ENCODE measurements at regions not wholly inside any gene's neighbourhood (a gene's known extent, or its start where the extent isn't known, plus 50 kb on each side); places are given as distances from the start of the nearest gene placed in this dataset.

DNA sequence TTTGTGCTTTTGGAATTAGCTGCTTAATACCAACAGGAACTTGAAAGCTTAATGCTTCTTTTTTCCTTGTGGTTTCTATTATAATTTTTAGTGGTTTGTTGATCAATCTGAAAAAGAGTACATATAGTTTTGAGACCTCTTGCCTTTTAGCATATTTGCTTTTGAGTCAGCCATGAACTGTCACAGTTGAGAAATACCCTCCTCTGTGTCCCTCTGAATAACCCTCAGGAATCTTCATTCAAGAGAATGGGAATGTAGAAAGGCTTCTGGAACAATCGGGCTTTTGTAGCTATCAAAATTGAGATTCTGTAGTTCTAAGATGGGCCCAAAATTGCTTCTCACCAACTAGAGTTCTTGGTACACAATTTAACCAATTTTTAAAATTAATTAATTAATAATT, 451.1 kb upstream of the TRIB2 start:
- DNase-seq, result no peak

DNA sequence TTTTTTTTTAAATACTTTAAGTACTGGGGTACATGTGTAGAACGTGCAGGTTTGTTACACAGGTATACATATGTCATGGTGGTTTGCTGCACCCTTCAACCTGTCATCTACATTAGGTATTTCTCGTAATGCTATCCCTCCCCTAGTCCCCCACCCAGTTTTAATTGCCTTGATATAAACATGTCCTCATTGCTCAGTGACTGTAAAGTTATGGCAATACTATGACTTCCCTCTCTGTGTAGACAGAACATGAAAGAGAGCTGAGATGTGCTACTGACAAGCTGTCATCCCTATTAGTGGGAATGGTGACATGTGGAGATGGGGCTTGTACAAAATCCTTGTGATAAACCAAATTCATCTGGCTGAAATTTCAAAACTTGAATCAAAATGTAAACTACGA, 449.7 kb upstream of the TRIB2 start:
- no peak for DNase-seq

DNA sequence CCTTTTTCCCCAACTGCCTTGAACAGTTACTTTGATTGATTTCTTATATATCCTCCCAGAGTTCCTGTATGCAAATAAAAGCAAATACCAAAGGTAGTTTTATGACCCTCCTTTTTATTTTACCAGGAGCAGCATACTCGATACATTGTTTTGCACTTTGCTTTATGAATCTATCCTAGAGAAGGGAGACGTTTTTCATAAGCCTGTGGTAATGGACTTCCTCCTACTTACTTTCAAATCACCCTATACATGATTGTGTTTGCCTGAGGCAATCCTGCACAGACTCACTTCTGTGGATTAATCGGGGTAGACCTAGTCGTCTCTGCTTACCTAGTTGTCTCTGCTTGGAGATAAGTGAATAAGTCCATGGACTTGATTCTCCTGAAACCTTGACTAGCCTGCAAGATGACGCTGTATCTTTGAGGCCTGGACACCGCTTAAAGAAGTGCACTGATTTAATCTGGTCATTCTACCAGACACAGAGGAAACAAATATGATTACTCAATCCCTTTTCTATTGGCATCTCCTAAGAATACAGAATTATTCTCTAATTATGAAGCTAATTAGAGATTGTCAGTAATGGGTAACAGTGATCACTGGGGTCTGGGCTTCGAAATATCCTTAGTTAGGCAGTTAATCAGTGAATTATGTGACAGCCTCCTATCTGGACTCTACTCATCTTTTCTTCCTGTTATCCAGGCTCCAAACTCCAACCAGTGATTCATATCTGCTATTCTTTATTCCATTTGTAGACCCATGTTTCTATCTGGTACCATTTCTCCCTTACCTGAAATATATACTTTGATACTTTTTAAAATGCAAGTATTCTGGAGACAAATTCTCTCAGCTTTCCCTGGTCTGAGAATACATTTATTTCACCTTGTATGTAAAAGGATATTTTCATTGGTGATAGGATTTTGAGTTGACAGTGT, 447.4 kb upstream of the TRIB2 start:
- no peak for DNase-seq

DNA sequence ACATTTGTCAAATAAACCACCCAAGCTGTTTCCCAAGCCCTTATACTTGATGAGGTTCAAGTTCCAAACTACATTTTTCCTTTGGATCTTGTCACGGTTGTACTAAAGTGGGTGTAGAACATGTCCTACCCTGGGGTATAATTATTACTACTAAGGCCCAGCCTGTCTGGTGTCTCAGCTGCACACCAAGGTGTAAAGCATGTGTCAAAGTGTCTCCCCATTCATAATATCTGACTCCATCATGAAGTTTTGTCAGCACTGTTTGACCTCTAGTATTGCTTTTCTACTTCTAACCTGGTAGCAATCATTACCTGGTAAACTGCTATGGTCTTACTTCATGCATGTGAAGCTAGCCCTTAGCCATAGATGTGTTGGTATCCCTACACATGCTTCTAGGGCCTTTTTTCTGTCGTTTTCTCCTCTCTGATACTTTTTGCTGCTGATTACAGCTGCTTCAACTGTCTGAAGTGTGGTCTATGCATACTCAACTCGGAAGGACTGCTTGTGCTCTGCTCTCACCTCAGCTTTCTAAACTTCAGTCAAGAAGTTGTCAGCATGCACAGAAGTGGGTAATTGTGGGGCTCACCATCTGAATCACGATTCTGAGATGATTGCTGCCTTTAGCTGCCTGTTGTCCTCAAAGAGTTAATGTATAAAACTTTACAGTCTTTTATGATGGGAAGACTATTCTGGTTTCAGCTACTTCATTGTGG, 445.7 kb upstream of the TRIB2 start:
- no peak for DNase-seq

DNA sequence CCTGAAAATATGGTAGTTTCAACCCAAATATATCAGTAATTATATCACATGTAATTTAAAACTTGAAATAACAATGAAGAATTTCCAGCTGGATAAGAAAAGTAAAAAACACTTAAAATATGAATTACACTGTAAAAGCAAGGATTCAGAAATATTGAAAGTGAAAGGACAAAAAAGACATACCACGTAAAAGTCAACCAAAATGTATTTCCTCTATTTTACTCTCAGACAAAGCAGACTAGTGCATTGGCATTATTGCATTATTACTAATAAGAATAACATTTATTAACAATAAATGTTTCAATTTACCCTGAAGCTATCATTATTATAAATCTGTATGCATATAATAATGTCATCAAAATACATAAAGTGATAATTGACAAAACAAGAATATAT, 445.1 kb upstream of the TRIB2 start:
- no peak for DNase-seq

DNA sequence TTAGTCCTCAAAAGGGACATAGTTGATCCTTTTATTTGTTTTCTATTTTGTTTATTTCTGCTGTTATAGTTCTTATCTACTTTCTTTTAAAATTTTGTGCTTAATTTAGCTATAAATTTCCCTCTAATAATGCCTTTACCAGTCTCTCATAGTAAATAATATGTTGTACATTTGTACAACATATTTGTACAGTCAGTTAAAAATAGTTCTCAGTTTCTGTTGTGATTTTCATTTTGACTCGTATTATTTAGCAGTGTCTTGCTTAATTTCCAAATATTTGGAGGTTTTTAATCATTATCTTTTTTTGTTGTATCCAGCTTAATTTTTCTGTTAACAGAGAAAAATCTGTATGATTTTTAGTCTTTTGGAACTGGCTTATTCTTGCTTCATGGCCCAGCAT, 443.6 kb upstream of the TRIB2 start:
- no peak for DNase-seq

DNA sequence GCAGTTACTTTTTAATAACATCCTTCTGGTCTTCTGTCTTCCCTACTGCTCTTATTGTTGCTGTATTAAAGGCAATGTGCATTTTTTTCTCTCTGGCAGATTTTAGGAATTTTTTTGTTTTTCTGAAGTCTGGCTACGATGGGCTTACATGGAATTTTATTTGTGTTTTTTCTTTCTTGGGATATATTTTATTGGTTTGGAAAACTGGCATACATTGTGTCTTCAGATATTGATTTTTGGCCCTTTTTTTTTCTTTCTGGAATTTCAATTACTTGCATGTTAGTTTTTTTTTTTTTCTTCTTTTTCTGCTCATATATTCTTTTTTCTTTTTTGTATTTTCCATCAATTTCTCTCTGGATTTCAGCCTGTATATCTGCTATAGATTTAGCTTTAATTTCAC, 442.1 kb upstream of the TRIB2 start:
- no peak for DNase-seq

DNA sequence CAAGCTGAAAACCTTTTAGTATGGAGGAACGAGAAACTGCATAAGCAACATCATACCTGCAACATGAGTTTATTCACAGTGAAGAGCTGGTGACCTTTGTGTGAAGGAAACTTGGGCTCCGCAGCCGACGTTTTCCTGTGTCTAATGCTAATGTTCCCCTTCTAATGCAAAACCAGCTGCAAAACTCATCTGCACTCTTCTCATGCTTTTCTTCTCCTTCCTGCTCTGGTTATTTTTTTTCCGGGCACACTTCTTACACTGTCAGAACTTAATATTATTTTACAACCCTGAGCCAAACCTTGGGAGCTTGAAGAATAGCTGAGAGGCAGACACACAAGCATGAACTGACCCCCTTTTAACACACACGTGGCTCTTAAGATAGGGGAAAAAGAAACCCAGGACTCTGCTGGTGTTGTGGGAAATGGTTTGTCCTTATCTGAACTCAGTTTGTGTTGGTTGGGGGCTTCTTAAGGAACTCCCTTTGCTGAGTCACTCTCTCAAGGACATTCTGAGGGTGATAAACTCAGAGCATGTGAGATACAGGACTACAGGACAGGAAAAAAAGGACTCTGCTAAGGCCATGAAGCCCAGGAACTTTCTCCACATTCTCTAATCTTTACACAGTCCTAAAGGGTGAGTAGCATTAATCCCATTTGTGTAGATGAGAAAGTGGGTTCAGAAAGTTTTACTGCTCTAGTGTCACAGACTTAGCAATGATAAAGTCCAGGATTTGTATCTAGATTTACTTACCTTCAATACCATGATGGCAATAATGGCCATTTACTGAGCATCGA, 439.3 kb upstream of the TRIB2 start:
- no peak for DNase-seq

DNA sequence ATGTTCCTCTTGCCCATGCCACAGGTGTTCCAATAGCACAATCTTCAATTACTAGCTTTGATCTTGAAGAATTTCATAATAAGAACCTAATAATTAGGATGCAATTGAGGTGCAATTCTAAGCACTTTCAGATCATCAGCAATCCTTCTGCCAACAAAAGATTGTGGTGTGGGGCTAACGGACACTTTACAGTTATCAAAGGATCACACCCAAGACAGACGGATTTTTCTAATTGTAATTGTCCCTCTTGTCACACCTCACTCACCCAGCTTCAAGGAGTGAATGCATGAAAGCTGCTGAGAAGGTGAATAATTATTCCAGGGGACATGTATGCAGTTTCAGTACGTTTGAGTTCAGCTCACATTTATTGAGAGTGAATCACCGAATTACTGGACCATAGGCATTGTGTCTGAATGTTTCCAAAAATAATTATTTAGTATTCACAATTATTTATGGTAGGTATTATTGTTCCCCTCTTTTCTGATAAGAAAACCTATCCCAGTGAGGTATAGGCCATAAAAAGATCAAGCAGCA, 438.5 kb upstream of the TRIB2 start:
- no peak for DNase-seq

DNA sequence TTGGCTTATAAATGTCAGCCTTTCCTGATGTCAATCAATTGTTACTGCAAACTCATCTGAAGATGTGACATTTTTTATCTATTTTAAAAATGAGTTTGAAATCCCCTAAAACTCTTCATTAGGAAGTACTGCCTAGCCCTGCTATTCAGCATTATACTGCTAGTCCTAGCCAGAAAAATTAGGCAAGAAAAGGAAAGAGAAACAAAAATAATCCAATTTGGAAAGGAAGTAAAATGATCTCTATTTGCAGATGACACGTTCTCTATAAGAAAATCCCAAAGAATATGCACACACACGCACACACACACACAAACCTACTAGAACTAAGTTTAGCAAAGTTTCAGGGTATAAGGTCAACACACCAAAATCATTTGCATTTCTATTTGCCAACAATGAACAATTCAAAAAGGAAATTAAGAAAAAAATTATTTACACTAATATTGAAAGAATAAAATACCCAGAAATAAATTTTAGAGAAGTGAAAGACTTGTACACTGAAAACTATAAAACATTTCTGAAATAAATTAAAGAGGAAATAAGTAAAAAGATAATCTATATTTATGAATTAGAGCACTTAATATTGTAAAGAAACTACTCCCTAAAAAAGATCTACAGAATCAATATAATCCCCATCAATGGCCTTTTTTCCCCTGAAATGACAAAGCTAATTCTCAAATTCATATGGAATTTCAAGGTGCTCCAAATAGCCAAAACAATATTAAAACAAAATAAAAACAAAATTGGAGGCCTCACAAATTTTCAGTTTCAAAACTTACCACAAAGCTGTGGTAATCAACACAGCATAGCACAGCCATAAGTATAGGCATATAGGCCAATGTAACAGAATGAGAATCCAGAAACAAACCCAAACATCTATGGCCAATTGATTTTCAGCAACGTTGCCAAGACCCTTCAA, 433.7 kb upstream of the TRIB2 start:
- no peak for DNase-seq

DNA sequence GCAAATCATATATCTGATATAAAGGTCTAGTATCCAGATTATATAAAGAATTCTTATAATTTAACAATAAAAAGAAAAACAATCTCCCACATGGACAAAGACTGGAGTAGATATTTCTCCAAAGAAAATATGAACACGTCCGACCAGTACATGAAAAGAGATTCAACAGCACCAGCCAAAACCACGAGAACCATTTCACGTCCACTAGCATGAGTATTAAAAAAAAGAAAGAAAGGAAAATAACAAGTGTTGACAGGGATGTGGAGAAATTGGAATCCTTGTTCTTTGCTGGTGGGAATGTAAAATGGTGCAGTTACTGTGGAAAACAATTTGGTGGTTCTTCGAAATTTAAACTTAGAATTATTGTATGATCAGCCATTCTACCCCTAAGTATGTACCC, 432.7 kb upstream of the TRIB2 start:
- no peak for DNase-seq

DNA sequence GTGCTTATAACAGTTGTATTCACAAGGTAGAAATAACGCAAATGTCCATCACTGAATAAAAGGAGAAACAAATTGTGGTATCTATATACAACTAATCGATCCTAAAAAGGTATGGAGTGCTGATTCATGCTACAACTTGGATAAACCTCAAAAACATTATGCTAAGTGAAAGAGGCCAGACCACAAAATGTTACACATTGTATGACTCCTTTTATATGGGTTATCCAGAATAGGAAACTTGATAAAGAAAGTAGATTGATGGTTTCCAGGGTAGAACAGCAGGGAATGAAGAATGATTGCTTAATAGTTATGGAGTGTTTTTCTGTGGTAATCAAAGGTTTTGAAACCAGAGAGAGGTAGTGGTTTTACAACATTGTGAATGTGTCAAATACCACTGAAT, 432.2 kb upstream of the TRIB2 start:
- DNase-seq, result no peak

DNA sequence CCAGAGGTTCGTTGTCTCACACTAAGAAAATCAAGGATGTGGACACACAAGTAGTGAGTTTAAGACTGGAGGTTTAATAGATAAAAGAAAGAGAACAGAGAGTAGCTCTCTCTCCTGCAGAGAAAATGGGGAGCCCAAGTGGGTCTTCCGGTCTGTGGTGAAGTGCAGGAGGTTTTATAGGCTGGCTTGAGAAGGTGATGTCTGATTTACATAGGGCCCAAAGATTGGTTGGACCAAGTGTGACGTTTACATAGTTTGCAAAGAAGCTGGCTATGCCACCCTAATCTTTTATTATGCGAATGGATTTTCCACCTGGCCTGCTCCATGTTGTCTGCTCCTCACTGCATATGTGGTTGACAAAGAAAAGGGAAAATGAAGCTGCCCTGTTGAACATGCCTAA, 430.4 kb upstream of the TRIB2 start:
- DNase-seq, result no peak

DNA sequence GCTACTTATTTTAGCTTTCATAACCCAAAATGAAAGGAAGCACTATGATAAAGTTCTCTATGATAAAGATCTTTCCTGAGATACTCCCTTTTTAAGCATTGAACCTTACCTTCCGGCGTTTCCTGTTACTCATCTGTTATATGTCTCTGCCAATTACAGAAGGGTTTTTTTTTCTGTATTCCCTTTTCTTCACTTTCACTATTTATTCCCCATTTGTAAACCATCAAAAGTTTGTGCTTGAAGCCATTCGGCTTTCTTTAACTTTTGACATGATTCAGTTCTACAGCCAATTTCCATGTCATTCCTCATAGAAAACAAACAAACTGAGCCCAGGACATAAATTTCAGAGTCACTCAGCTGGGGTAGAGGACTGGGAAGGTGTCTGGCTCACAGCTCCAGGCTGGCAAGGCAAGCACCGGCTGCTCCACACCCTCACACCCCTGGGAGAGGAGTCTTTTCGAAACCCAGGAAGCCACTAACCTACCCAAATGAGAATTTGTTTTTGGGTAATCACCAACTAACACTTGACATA, 429.4 kb upstream of the TRIB2 start:
- no peak for DNase-seq

DNA sequence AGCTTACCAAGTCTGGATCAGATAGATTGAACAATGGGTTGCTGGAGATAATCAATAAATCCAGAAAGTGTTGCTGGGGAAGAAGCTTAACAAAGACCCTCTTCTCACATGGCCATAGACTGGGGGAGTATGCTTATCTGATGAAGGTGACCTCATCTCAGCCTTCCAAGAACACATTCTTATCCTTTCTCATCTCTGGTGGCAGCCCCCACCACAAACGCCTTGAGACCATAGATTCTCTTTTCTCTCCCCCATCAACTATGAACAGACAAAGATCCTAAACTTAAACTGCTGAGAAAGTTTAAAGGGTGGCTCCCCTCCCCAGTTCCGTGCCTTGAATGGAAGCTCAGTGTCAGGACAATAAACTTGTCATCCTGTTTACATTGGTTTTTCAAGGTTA, 428.7 kb upstream of the TRIB2 start:
- no peak for DNase-seq

DNA sequence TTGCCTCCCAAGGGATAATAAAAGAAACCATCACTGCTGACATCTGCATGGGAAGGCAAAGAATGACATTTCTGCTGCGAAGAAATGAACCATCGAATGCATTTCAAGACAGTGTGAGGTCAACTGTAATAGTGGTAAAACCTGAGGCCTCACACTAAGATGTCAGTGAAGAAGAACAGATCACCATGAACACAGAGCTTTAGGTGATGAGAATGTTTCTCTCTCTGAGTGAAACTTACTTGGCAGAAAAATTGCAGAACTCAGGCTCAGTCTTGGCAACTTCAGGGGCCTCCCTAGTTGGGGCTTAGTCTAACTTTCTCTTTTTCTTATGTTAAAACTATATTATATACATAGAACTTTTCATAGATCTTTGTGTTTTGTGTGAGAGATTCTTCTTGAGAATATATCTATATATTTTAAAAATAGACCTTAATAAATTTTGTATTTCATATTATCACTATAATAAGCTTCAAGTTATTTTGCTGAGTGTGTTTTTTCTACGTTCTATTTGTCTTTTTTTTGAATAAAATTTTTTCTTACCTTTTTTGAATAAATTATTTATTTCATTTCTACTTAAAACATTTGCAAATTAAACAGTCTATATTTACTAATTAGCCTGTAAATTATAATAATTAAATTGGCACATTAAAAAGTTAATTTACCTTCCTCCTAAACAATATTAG, 427.5 kb upstream of the TRIB2 start:
- DNase-seq, result no peak

DNA sequence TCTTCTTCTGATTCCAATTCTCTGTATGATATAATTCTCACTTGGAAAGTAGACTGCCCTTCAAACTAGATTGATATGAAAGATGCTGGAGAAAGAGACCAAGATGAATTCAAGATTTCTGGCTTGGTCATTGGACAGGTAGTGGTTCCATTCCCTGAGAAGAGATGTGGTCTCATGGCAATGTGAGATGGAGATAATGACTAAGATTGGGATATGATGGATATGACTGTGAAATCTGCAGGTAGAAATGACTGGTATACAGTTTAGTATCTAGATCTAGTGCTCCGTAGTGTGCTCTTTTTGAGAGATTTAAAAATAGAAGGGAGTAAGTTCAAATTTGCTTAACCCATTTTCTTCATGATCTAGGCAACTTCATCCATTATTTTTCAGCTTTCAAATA, 425.4 kb upstream of the TRIB2 start:
- DNase-seq, result no peak

DNA sequence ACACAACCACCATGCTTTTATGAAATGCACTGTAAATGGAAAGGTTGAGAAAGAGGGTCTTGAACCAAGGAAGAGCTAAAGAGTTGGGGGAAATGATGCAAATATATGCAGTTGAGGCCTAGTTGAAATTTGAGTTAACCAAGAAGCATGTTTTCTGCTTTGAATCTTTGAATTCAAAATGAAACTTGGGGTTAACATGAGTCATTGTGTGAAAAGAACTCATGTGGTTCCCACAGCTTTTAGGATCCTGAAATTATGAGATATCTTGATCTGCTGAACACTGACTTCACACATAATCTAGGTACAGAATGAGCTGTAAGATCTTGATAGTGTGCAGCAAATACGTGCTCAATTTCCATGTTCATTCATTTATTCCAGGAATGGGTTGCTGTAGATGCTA, 422.9 kb upstream of the TRIB2 start:
- no peak for DNase-seq

DNA sequence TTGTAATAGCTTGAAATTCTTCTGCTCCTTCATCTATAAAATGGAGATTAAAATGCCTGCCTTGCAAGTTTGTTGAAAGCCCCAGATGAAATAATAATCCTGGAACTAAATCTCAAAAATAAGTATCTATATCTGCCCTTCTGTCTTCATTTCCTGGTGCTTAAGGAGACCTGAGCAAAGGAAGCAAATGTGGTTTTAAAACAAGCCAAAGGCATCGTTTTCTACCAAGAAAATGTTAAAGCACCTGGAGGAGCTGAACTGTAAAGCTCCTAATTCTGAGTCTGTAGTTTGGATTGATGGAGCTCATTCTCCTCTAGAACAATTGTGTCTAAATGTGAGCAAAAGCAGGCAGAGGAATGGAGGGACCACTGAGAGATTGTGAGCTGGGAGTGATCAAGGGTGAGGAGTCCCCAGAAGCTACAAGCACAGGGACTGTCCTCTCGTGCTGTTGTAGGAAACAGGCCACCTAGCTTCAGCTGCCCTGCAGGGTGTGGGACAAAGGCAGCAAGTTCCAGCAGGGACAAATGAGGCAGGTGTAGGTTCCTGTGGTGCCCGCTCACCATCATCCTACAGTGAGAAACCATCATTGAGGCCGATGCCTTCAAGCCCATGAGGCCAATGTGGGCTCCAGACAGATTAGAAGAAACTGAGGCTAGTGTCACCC, 420.7 kb upstream of the TRIB2 start:
- DNase-seq, result no peak

DNA sequence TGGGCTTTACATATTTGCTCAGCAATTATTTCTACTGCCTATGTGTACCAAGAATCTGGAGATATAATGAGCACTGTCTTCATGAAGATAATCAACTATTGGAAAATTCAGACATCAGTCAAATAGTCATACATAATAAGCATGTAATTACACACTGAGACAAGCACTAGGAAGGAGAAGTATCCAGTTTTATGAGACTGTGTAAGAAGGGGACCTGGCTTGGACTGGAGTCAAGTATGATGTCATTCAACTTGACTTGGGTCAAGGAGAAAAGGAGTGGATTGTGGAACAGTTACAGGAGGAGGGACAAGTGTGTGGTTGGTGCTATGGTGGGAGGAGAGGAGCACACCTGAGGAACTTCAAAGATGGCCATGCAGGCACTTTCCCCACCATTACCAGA, 419.8 kb upstream of the TRIB2 start:
- DNase-seq, result no peak

DNA sequence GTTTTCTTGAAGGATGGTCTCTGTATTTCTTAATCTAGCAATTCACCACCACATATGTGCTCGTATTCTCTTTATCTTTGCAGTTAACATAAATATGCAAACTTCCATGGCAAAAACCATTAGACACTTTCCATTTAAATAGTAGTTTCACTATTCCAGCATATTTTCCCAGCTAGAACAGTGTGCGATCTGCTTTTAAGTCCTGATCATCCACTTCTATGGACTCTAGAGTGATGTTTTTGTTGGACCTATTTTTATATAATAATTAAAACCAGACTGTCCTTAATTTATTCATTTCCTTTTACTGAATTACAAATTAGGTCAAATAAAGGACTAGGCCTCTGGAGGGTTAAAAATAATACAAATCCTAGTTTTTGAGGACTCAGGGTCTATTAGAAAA, 418.4 kb upstream of the TRIB2 start:
- no peak for DNase-seq
